NT2/D1 (cell line): ENCODE measurements at regions not wholly inside any gene's neighbourhood (a gene's known extent, or its start where the extent isn't known, plus 50 kb on each side); places are given as distances from the start of the nearest gene placed in this dataset.

Source experiments
- DNase-seq: peaks from one replicate; pipeline ENCODE4 v3.0.0-alpha.2; 2011; ENCODE audit warnings: low read depth, low spot score
- H3K27me3 ChIP-seq: 2 replicates; pipeline ENCODE4 v1.6.0; 2011; ENCODE audit warnings: mild to moderate bottlenecking; ENCODE audit not compliant: insufficient read length, insufficient read depth
- H3K36me3 ChIP-seq: 2 replicates; pipeline ENCODE4 v1.6.1; 2011; ENCODE audit warnings: mild to moderate bottlenecking, low read length, mixed read lengths; ENCODE audit not compliant: insufficient read depth, insufficient read length
- H3K4me1 ChIP-seq: 2 replicates; pipeline ENCODE4 v1.5.1; 2011; ENCODE audit not compliant: insufficient read depth, insufficient read length
- H3K4me3 ChIP-seq: 2 replicates; pipeline ENCODE4 v1.5.1; 2011; ENCODE audit warnings: low read depth; ENCODE audit not compliant: insufficient read length
- H3K9ac ChIP-seq: 2 replicates; pipeline ENCODE4 v1.6.0; 2011; ENCODE audit warnings: low read depth; ENCODE audit not compliant: insufficient read length
- H3K9me3 ChIP-seq: 2 replicates; pipeline ENCODE4 v1.5.1; 2011; ENCODE audit warnings: mild to moderate bottlenecking, low read length; ENCODE audit not compliant: insufficient read depth
- SUZ12 ChIP-seq: IDR thresholded peaks from 2 replicates; pipeline ENCODE4 v1.6.1; 2011; ENCODE audit not compliant: insufficient read length, insufficient read depth; ENCODE audit errors: extremely low read depth
- YY1 ChIP-seq: IDR thresholded peaks from 2 replicates; pipeline ENCODE4 v1.6.1; 2011; ENCODE audit not compliant: insufficient read length, insufficient read depth
- ZNF274 ChIP-seq: IDR thresholded peaks from 2 replicates; pipeline ENCODE4 v1.6.1; 2011; ENCODE audit warnings: mild to moderate bottlenecking, low read depth, low read length

DNA sequence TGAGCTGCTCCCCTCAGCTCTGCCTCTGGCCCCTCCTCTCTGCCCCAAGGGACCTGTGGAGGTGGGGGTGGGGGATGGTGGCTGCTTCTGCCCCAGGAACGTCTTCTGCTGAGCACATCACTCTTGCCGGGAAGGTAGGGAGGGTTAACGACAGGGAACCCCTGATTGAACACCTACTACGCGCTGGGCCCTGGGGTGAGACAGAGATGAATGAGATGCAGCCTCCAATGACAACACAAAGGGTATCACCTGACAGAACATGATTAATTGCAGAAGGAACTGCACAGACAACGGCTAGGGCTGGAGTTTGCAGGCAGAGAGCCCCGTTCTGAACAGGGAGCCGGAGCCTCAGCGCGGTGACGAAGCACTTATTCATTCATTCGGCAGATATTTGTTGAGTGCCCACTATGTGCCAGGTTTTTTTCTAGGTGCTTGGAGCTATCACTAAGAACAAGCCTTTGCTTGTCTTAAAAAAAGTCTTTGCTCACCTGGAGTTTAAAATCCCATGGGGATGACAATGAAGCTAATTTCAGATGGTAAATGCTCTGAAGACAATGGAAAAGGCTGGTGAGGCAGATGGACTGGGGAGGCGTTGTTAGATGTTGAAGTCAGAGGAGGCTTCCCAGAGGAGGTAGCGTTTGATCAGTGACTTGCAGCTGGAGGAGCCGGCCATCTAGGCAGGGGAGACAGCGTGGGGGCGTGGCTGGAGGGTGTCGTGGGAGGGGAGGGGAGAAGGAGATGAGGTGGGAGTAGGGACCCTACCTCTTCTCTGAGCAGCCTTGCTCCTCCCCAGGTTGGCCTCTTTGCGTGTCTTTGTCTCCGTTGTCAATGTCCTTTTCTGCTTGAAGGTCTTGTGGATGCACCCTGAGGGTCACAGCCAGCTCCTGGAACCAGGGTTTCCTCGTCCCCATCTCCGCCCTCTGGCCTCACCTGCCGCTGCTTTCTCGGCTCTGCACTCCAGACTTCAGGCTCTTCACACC, 103.1 kb upstream of the CSF3R start:
- Histone ChIP-seq H3K9me3 (no peaks in the 10 kb centered on the region), H3K36me3 (no peaks in the 10 kb centered on the region), H3K9ac (no peak overlapping the region), H3K27me3 (no peaks in the 10 kb centered on the region), H3K4me1 (peaks cover 42% of the 10 kb centered on the region), H3K4me3 (no peak overlapping the region)
- TF ChIP-seq YY1 (no peak), SUZ12 (no peak), ZNF274 (no peak)
- no peak for DNase-seq

GRCh38 chr1:36584874-36585453, 102.3 kb upstream of the CSF3R start:
- H3K9ac ChIP-seq: no peak overlapping the region
- H3K4me1 ChIP-seq: peaks cover 44% of the 10 kb centered on the region
- H3K9me3 ChIP-seq: no peaks in the 10 kb centered on the region
- no peaks in the 10 kb centered on the region for H3K27me3 ChIP-seq
- H3K4me3 ChIP-seq: no peak overlapping the region
- no peak for DNase-seq
- H3K36me3 ChIP-seq: no peaks in the 10 kb centered on the region
- TF ChIP-seq SUZ12: no peak
- TF ChIP-seq YY1: no peak

DNA sequence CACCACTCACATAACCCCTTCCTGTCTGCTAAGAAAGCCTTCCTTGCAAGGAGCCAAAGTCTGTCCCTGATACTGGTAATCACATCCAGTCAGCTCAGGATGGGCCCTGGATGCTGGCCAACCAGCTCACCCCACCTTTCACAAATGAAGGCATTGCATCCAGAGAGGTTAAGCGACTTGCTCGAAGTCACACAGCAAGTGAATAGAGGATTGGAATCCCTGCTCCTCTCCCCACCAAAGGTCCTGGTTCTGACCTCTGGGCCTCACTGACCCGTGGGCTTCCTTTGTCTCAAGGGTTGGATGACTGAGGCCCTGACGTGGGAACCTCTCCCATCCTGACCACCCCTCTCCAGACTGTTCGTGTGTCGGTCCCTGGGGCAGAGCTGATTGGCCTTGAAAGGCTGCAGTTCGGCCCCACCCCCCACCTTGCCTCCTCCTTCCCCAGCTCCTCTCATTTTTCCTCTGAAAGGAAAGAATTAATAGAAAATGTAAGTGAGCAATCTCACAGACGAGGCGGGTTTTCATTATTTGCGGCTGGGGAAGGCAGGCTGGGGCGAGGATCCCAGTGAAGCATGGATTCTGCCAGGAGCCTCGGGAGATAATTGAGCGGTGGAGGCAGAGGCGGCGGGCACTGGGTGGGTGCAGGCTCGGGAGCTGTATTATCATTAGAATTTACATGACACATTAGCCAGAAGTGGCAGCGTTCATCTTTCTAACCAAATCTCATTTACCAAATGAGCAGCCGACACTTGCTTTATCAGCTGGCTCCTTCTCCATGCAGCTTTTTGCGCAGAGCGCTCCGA, 101.5 kb upstream of the CSF3R start:
- Histone ChIP-seq H3K27me3 (no peaks in the 10 kb centered on the region), H3K36me3 (no peaks in the 10 kb centered on the region), H3K4me1 (peaks cover 37% of the 10 kb centered on the region), H3K9me3 (no peaks in the 10 kb centered on the region), H3K9ac (no peak overlapping the region), H3K4me3 (no peak overlapping the region)
- TF ChIP-seq YY1 (no peak), SUZ12 (no peak), ZNF274 (no peak)
- no peak for DNase-seq

- Histone ChIP-seq H3K9ac (peak overlapping the region; percentile 39), H3K9me3 (no peaks in the 10 kb centered on the region), H3K4me1 (peaks cover 34% of the 10 kb centered on the region), H3K4me3 (no peak overlapping the region), H3K36me3 (no peaks in the 10 kb centered on the region), H3K27me3 (peaks cover 3% of the 10 kb centered on the region)
- DNase-seq: no peak
- TF ChIP-seq SUZ12 (no peak), YY1 (no peak), ZNF274 (no peak)
These were observed 100.4 kb upstream of the CSF3R start for GRCh38 chr1:36583080-36583479.

- Histone ChIP-seq H3K9me3 (no peaks in the 10 kb centered on the region), H3K27me3 (peaks cover 3% of the 10 kb centered on the region), H3K4me1 (peaks cover 27% of the 10 kb centered on the region), H3K36me3 (no peaks in the 10 kb centered on the region), H3K9ac (no peak overlapping the region), H3K4me3 (no peak overlapping the region)
- no peak for TF ChIP-seq ZNF274
- TF ChIP-seq YY1: no peak
- no peak for TF ChIP-seq SUZ12
- no peak for DNase-seq
These were observed 99.5 kb upstream of the CSF3R start for GRCh38 chr1:36582066-36582755.

- Histone ChIP-seq H3K36me3 (no peaks in the 10 kb centered on the region), H3K9ac (no peak overlapping the region), H3K4me1 (peaks cover 23% of the 10 kb centered on the region), H3K9me3 (no peaks in the 10 kb centered on the region), H3K4me3 (no peak overlapping the region), H3K27me3 (peaks cover 3% of the 10 kb centered on the region)
- no peak for DNase-seq
- no peak for TF ChIP-seq SUZ12
- no peak for TF ChIP-seq ZNF274
These were observed 97.8 kb upstream of the CSF3R start for GRCh38 chr1:36580524-36580923.
